ENCODE measurements at regions not wholly inside any gene's neighbourhood (a gene's known extent, or its start where the extent isn't known, plus 50 kb on each side); places are given as distances from the start of the nearest gene placed in this dataset.

GRCh38 chr1:227432181-227432535 is 113.9 kb upstream of the CDC42BPA start:
- no peak overlapping the region for H2AFZ ChIP-seq (ENCODE audit: low read depth, low read length)

GRCh38 chr1:227429447-227430359 is 111.4 kb upstream of the CDC42BPA start:
- Histone ChIP-seq H3K27me3 (ENCODE audit: insufficient read depth, low read length, poor library complexity) (no peaks in the 10 kb centered on the region), H3K4me1 (ENCODE audit: insufficient read depth, low read length) (no peaks in the 10 kb centered on the region), H3K27ac (ENCODE audit: low read length) (no peak overlapping the region), H2AFZ (ENCODE audit: low read depth, low read length) (no peak overlapping the region), H3K36me3 (ENCODE audit: insufficient read depth, low read length) (no peaks in the 10 kb centered on the region), H3K79me2 (ENCODE audit: insufficient read depth, low read length) (no peaks in the 10 kb centered on the region), H4K20me1 (ENCODE audit: insufficient read depth, low read length) (no peaks in the 10 kb centered on the region), H3K9me3 (ENCODE audit: insufficient read depth, low read length, severe bottlenecking) (no peaks in the 10 kb centered on the region), H3K9ac (ENCODE audit: low read depth, low read length) (no peak overlapping the region), H3K4me3 (ENCODE audit: low read depth in 1 of 2, low read length in 2 of 2) (no peak overlapping the region), H3K4me2 (ENCODE audit: insufficient read depth, low read length) (no peak overlapping the region)
- DNase-seq (no peak), ATAC-seq (ENCODE audit: insufficient read depth, low read depth) (no peak)
- no peak for TF ChIP-seq CTCF (IDR thresholded peaks at IDR 0.05; ENCODE audit: borderline replicate concordance, extremely low read depth, low read length, poor library complexity, severe bottlenecking)
- TF ChIP-seq EZH2 (IDR thresholded peaks at IDR 0.05; ENCODE audit: borderline replicate concordance, low read depth, low read length, severe bottlenecking), result no peak

More at GRCh38 chr1:227432181-227432535, 113.9 kb upstream of the CDC42BPA start:
- Histone ChIP-seq H3K4me3 (ENCODE audit: low read depth in 1 of 2, low read length in 2 of 2) (no peak overlapping the region), H3K36me3 (ENCODE audit: insufficient read depth, low read length) (no peaks in the 10 kb centered on the region), H3K27ac (ENCODE audit: low read length) (no peak overlapping the region), H4K20me1 (ENCODE audit: insufficient read depth, low read length) (no peaks in the 10 kb centered on the region), H3K4me2 (ENCODE audit: insufficient read depth, low read length) (no peak overlapping the region), H3K9me3 (ENCODE audit: insufficient read depth, low read length, severe bottlenecking) (no peaks in the 10 kb centered on the region), H3K79me2 (ENCODE audit: insufficient read depth, low read length) (no peaks in the 10 kb centered on the region), H3K27me3 (ENCODE audit: insufficient read depth, low read length, poor library complexity) (no peaks in the 10 kb centered on the region), H3K9ac (ENCODE audit: low read depth, low read length) (no peak overlapping the region), H3K4me1 (ENCODE audit: insufficient read depth, low read length) (no peaks in the 10 kb centered on the region)
- TF ChIP-seq EZH2 (IDR thresholded peaks at IDR 0.05; ENCODE audit: borderline replicate concordance, low read depth, low read length, severe bottlenecking), result no peak
- TF ChIP-seq CTCF (IDR thresholded peaks at IDR 0.05; ENCODE audit: borderline replicate concordance, extremely low read depth, low read length, poor library complexity, severe bottlenecking), result no peak
- no peak for ATAC-seq (ENCODE audit: insufficient read depth, low read depth)
- no peak for DNase-seq

GRCh38 chr1:227428803-227429202 is 110.5 kb upstream of the CDC42BPA start:
- Histone ChIP-seq H3K36me3 (ENCODE audit: insufficient read depth, low read length) (no peaks in the 10 kb centered on the region), H4K20me1 (ENCODE audit: insufficient read depth, low read length) (no peaks in the 10 kb centered on the region), H3K27me3 (ENCODE audit: insufficient read depth, low read length, poor library complexity) (no peaks in the 10 kb centered on the region), H3K4me2 (ENCODE audit: insufficient read depth, low read length) (no peak overlapping the region), H3K9me3 (ENCODE audit: insufficient read depth, low read length, severe bottlenecking) (no peaks in the 10 kb centered on the region), H3K79me2 (ENCODE audit: insufficient read depth, low read length) (no peaks in the 10 kb centered on the region), H3K4me3 (ENCODE audit: low read depth in 1 of 2, low read length in 2 of 2) (no peak overlapping the region), H3K4me1 (ENCODE audit: insufficient read depth, low read length) (no peaks in the 10 kb centered on the region), H3K27ac (ENCODE audit: low read length) (no peak overlapping the region), H3K9ac (ENCODE audit: low read depth, low read length) (no peak overlapping the region), H2AFZ (ENCODE audit: low read depth, low read length) (no peak overlapping the region)
- no peak for TF ChIP-seq EZH2 (IDR thresholded peaks at IDR 0.05; ENCODE audit: borderline replicate concordance, low read depth, low read length, severe bottlenecking)
- no peak for TF ChIP-seq CTCF (IDR thresholded peaks at IDR 0.05; ENCODE audit: borderline replicate concordance, extremely low read depth, low read length, poor library complexity, severe bottlenecking)
- no peak for DNase-seq
- ATAC-seq (ENCODE audit: insufficient read depth, low read depth), result no peak

Measured in DND-41 (cell line).